ENCODE measurements at regions not wholly inside any gene's neighbourhood (a gene's known extent, or its start where the extent isn't known, plus 50 kb on each side); places are given as distances from the start of the nearest gene placed in this dataset.
"Not testable (repeated sequence)": the region's sequence is repeated elsewhere in the genome, so short reads cannot be mapped to it uniquely, and the experiment has no call there.

GRCh38 chr13:76663592-76664335, 222.4 kb downstream of the KCTD12 start (continued):
- no peak for TF ChIP-seq CTCF (IDR thresholded peaks at IDR 0.05; ENCODE audit: control extremely low read depth in 1 of 3, insufficient read depth in 1 of 3, low read depth in 1 of 3, low read length in 3 of 3)
- TF ChIP-seq POLR2AphosphoS5 (IDR thresholded peaks at IDR 0.05; ENCODE audit: low read depth, low read length) = no peak
- no peak for TF ChIP-seq POU5F1 (IDR thresholded peaks at IDR 0.05; ENCODE audit: low read depth, low read length)

- H3K23ac ChIP-seq (ENCODE audit: insufficient read length); H4K20me1 ChIP-seq (replicated peaks in 1 of 2; ENCODE audit: control insufficient read depth in 1 of 2, insufficient read depth in 2 of 2, low read length in 2 of 2); H3K4me3 ChIP-seq (ENCODE audit: extremely low read depth in 1 of 4, insufficient read depth in 2 of 4, low read depth in 3 of 4, low read length in 4 of 4); H3K18ac ChIP-seq (ENCODE audit: extremely low read depth, low read length); CTCF ChIA-PET (ENCODE audit: partially characterized antibody); DNase-seq (ENCODE audit: low read depth in 1 of 2, low spot score in 2 of 2); H3K4me2 ChIP-seq (ENCODE audit: insufficient read depth in 1 of 2, low read depth in 2 of 2, low read length in 2 of 2); H3K79me2 ChIP-seq (ENCODE audit: control insufficient read depth in 1 of 2, insufficient read depth in 2 of 2, low read length in 2 of 2); H3K4me1 ChIP-seq (replicated peaks in 1 of 4; ENCODE audit: control insufficient read depth in 3 of 4, insufficient read depth in 4 of 4, low read length in 3 of 4); H3K79me1 ChIP-seq (ENCODE audit: low read depth, low read length); H2BK120ac ChIP-seq (replicated peaks; ENCODE audit: low read depth, low read length); H3K14ac ChIP-seq (ENCODE audit: insufficient read length); H3K56ac ChIP-seq (replicated peaks; ENCODE audit: insufficient read length, low read depth, low read length); H2AK5ac ChIP-seq (ENCODE audit: low read depth, low read length); H3K9me3 ChIP-seq (ENCODE audit: insufficient read depth in 2 of 2, low read depth in 1 of 2, low read length in 1 of 2); H3K4ac ChIP-seq (replicated peaks; ENCODE audit: insufficient read length, low read depth, low read length); H2AFZ ChIP-seq (ENCODE audit: low read length); H3K36me3 ChIP-seq (ENCODE audit: control insufficient read depth in 2 of 4, insufficient read depth in 4 of 4, low read length in 3 of 4); H2BK20ac ChIP-seq (ENCODE audit: low read length); H2BK12ac ChIP-seq (ENCODE audit: low read depth, low read length); H3K27me3 ChIP-seq (replicated peaks in 1 of 4; ENCODE audit: control insufficient read depth in 3 of 4, extremely low read depth in 1 of 4, insufficient read depth in 3 of 4, low read length in 3 of 4); H3K27ac ChIP-seq (ENCODE audit: low read depth, low read length); FAIRE-seq; H4K91ac ChIP-seq (replicated peaks; ENCODE audit: insufficient read length, low read length); H2BK15ac ChIP-seq (ENCODE audit: low read length); H3K9ac ChIP-seq (replicated peaks in 1 of 4; ENCODE audit: extremely low read depth in 1 of 4, low read depth in 3 of 4, low read length in 3 of 4); H3K23me2 ChIP-seq (ENCODE audit: low read depth, low read length); H2BK5ac ChIP-seq (ENCODE audit: low read depth, low read length); H4K8ac ChIP-seq (ENCODE audit: extremely low read depth, insufficient read depth, low read length); H4K5ac ChIP-seq (ENCODE audit: insufficient read length, low read depth, low read length): not testable (repeated sequence)
- WGBS, 2 experiments (ENCODE audit: extremely low coverage in 1 of 2, insufficient coverage in 1 of 2, insufficient read length in 1 of 2, insufficient replicate concordance in 2 of 2, low coverage in 1 of 2, low lambda C conversion rate in 2 of 2, missing lambda C conversion rate in 1 of 2) = 96% methylated on average over 7 of the region's 7 CpGs; no CpG with 5 or more reads in 1 of the 2 experiments
- POLR2A ChIA-PET (ENCODE audit: partially characterized antibody) = interaction anchor here (1.0 kb wide), 1 partner anchor 9 kb away, joined by 3 read pairs; no protein-coding TSS in a partner anchor
These were observed 227.1 kb downstream of the KCTD12 start for GRCh38 chr13:76659074-76659473.

Measured in H1 (cell line).